ENCODE measurements at regions not wholly inside any gene's neighbourhood (a gene's known extent, or its start where the extent isn't known, plus 50 kb on each side); places are given as distances from the start of the nearest gene placed in this dataset.

GRCh38 chr4:123501733-123502132 is 105.1 kb downstream of the SPRY1 start:
- TF ChIP-seq POLR2AphosphoS5 (IDR thresholded peaks at IDR 0.05; ENCODE audit: low read depth, low read length), result no peak
- no peak for TF ChIP-seq TAF1 (IDR thresholded peaks at IDR 0.05; ENCODE audit: borderline replicate concordance, low read depth, low read length)
- no peak for TF ChIP-seq POLR2A (IDR thresholded peaks at IDR 0.05; ENCODE audit: low read depth, low read length)
- no peak for FAIRE-seq

GRCh38 chr4:123503698-123504363 is 107.2 kb downstream of the SPRY1 start:
- TF ChIP-seq TAF1 (IDR thresholded peaks at IDR 0.05; ENCODE audit: borderline replicate concordance, low read depth, low read length), result no peak
- no peak for TF ChIP-seq POLR2AphosphoS5 (IDR thresholded peaks at IDR 0.05; ENCODE audit: low read depth, low read length)
- TF ChIP-seq POLR2A (IDR thresholded peaks at IDR 0.05; ENCODE audit: low read depth, low read length), result no peak
- FAIRE-seq, result no peak
- DNase-seq (ENCODE audit: insufficient read length), result no peak

More at GRCh38 chr4:123501733-123502132, 105.1 kb downstream of the SPRY1 start:
- DNase-seq (ENCODE audit: insufficient read length), result no peak

GRCh38 chr4:123505095-123506010 is 108.8 kb downstream of the SPRY1 start:
- DNase-seq (ENCODE audit: insufficient read length) (peak; percentile 10), FAIRE-seq (no peak)
- TF ChIP-seq POLR2AphosphoS5 (IDR thresholded peaks at IDR 0.05; ENCODE audit: low read depth, low read length) (no peak), POLR2A (IDR thresholded peaks at IDR 0.05; ENCODE audit: low read depth, low read length) (no peak), TAF1 (IDR thresholded peaks at IDR 0.05; ENCODE audit: borderline replicate concordance, low read depth, low read length) (no peak)

GRCh38 chr4:123506011-123506695 is 109.6 kb downstream of the SPRY1 start:
- TF ChIP-seq TAF1 (IDR thresholded peaks at IDR 0.05; ENCODE audit: borderline replicate concordance, low read depth, low read length) (no peak), POLR2AphosphoS5 (IDR thresholded peaks at IDR 0.05; ENCODE audit: low read depth, low read length) (no peak), POLR2A (IDR thresholded peaks at IDR 0.05; ENCODE audit: low read depth, low read length) (no peak)
- FAIRE-seq (no peak), DNase-seq (ENCODE audit: insufficient read length) (no peak)

- no peak for TF ChIP-seq TAF1 (IDR thresholded peaks at IDR 0.05; ENCODE audit: borderline replicate concordance, low read depth, low read length)
- TF ChIP-seq POLR2A (IDR thresholded peaks at IDR 0.05; ENCODE audit: low read depth, low read length), result no peak
- TF ChIP-seq POLR2AphosphoS5 (IDR thresholded peaks at IDR 0.05; ENCODE audit: low read depth, low read length), result no peak
- FAIRE-seq, result no peak
- no peak for DNase-seq (ENCODE audit: insufficient read length)
Measured at GRCh38 chr4:123507376-123507775, 110.8 kb downstream of the SPRY1 start.

GRCh38 chr4:123510221-123510620 is 113.6 kb downstream of the SPRY1 start:
- no peak for DNase-seq (ENCODE audit: insufficient read length)
- TF ChIP-seq TAF1 (IDR thresholded peaks at IDR 0.05; ENCODE audit: borderline replicate concordance, low read depth, low read length), result no peak
- no peak for TF ChIP-seq POLR2A (IDR thresholded peaks at IDR 0.05; ENCODE audit: low read depth, low read length)
- TF ChIP-seq POLR2AphosphoS5 (IDR thresholded peaks at IDR 0.05; ENCODE audit: low read depth, low read length), result no peak
- FAIRE-seq, result no peak

GRCh38 chr4:123510659-123511058 is 114.1 kb downstream of the SPRY1 start:
- DNase-seq (ENCODE audit: insufficient read length) (no peak), FAIRE-seq (no peak)
- TF ChIP-seq POLR2A (IDR thresholded peaks at IDR 0.05; ENCODE audit: low read depth, low read length) (no peak), TAF1 (IDR thresholded peaks at IDR 0.05; ENCODE audit: borderline replicate concordance, low read depth, low read length) (no peak), POLR2AphosphoS5 (IDR thresholded peaks at IDR 0.05; ENCODE audit: low read depth, low read length) (no peak)

GRCh38 chr4:123516576-123516975 is 120.0 kb downstream of the SPRY1 start:
- TF ChIP-seq POLR2AphosphoS5 (IDR thresholded peaks at IDR 0.05; ENCODE audit: low read depth, low read length) (no peak), TAF1 (IDR thresholded peaks at IDR 0.05; ENCODE audit: borderline replicate concordance, low read depth, low read length) (no peak), POLR2A (IDR thresholded peaks at IDR 0.05; ENCODE audit: low read depth, low read length) (no peak)
- DNase-seq (ENCODE audit: insufficient read length) (no peak), FAIRE-seq (no peak)

GRCh38 chr4:123517176-123517575 is 120.6 kb downstream of the SPRY1 start:
- FAIRE-seq, result no peak
- TF ChIP-seq TAF1 (IDR thresholded peaks at IDR 0.05; ENCODE audit: borderline replicate concordance, low read depth, low read length) (no peak), POLR2A (IDR thresholded peaks at IDR 0.05; ENCODE audit: low read depth, low read length) (no peak), POLR2AphosphoS5 (IDR thresholded peaks at IDR 0.05; ENCODE audit: low read depth, low read length) (no peak)
- no peak for DNase-seq (ENCODE audit: insufficient read length)

GRCh38 chr4:123517971-123518370 is 121.4 kb downstream of the SPRY1 start:
- no peak for TF ChIP-seq POLR2AphosphoS5 (IDR thresholded peaks at IDR 0.05; ENCODE audit: low read depth, low read length)
- no peak for TF ChIP-seq TAF1 (IDR thresholded peaks at IDR 0.05; ENCODE audit: borderline replicate concordance, low read depth, low read length)
- no peak for TF ChIP-seq POLR2A (IDR thresholded peaks at IDR 0.05; ENCODE audit: low read depth, low read length)
- FAIRE-seq (peak; percentile 17), DNase-seq (ENCODE audit: insufficient read length) (no peak)

- no peak for DNase-seq (ENCODE audit: insufficient read length)
- TF ChIP-seq POLR2AphosphoS5 (IDR thresholded peaks at IDR 0.05; ENCODE audit: low read depth, low read length), result no peak
- TF ChIP-seq POLR2A (IDR thresholded peaks at IDR 0.05; ENCODE audit: low read depth, low read length), result no peak
- TF ChIP-seq TAF1 (IDR thresholded peaks at IDR 0.05; ENCODE audit: borderline replicate concordance, low read depth, low read length), result no peak
- no peak for FAIRE-seq
Measured at GRCh38 chr4:123520325-123520724, 123.7 kb downstream of the SPRY1 start.

Data from GM12892 (cell line).